IMR-90 (cell line): ENCODE measurements at regions not wholly inside any gene's neighbourhood (a gene's known extent, or its start where the extent isn't known, plus 50 kb on each side); places are given as distances from the start of the nearest gene placed in this dataset.

Experiments
- BHLHE40 ChIP-seq: fragments of 150-350 bp; IDR thresholded peaks from 2 replicates; pipeline ENCODE4 v1.6.1; 2016; ENCODE audit warnings: mild to moderate bottlenecking, low read depth, low read length
- CEBPB ChIP-seq: IDR thresholded peaks from 2 replicates; pipeline ENCODE4 v1.6.1; 2012; ENCODE audit warnings: low read depth, low read length, improper control_type of control experiment
- CTCF ChIP-seq: conservative IDR thresholded peaks from 2 replicates; pipeline ENCODE4 v1.5.1; 2012; ENCODE audit warnings: mild to moderate bottlenecking, low read depth, low read length, improper control_type of control experiment
- MAZ ChIP-seq: IDR thresholded peaks from 2 replicates; pipeline ENCODE4 v1.6.1; 2012; ENCODE audit warnings: low read depth, mild to moderate bottlenecking, low read length, improper control_type of control experiment, moderate library complexity, borderline replicate concordance
- POLR2A ChIP-seq: IDR thresholded peaks from 2 replicates; pipeline ENCODE4 v1.6.1; 2012; ENCODE audit warnings: mild to moderate bottlenecking, low read depth, low read length
- RAD21 ChIP-seq: IDR thresholded peaks from 2 replicates; pipeline ENCODE4 v1.6.1; 2012; ENCODE audit warnings: low read length, improper control_type of control experiment
- SMC3 ChIP-seq: fragments of 150-350 bp; IDR thresholded peaks from 2 replicates; pipeline ENCODE4 v1.6.1; 2016; ENCODE audit warnings: low read depth, mild to moderate bottlenecking, antibody characterized with exemption, low read length, moderate library complexity
- USF2 ChIP-seq: fragments of 150-350 bp; IDR thresholded peaks from 2 replicates; pipeline ENCODE4 v1.6.1; 2017; ENCODE audit warnings: mild to moderate bottlenecking, antibody characterized with exemption, low read length, low read depth

- TF ChIP-seq CTCF (no peak), POLR2A (no peak), RAD21 (no peak), MAZ (no peak), SMC3 (no peak), USF2 (no peak), CEBPB (no peak), BHLHE40 (no peak)
Measured at GRCh38 chr4:171588764-171589163, 224.4 kb upstream of the GALNTL6 start.
